ENCODE measurements at regions not wholly inside any gene's neighbourhood (a gene's known extent, or its start where the extent isn't known, plus 50 kb on each side); places are given as distances from the start of the nearest gene placed in this dataset.
"Not testable (repeated sequence)": the region's sequence is repeated elsewhere in the genome, so short reads cannot be mapped to it uniquely, and the experiment has no call there.

DNA sequence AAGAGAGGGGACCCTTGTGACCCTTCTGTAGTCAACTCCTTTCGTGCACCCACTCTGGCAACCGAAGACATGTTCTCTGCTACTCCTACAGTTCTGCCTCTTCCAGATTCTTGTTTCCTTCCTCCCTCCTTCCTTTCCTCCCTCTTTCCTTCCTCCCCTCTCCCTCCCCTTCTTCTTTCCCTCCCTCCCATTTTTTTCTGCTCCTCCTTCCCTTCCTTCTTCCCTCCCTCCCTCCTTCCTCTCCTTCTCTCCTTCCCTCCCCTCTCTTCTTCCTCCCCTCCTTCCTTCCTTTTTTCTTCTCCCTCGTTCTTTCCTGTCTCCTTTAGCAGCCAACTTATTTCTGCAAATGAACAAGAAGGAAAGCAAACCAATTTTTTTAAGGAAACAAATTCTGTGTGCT lies 111.5 kb downstream of the NPTX2 start:
- DNase-seq (ENCODE audit: low read depth): no peak

DNA sequence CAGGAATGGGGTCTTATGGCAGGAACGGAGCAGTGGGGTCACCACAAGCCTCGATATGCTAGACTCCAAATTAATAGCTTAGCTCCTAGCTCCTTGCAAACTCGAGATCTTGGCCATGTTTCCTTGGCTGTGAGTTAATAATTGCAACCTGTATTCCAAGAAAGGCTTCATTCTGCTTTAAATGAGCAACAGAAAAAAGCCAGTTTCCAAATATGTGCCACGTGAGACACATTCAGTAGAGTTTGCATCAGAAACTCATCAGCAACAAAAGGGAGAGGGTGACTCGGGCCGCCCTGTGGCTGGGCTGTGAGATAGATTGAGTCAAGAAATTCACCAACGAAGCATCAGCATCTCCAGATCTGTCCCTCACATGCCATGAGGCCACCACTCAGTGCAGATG lies 112.0 kb downstream of the NPTX2 start:
- DNase-seq (ENCODE audit: low read depth): no peak

- DNase-seq (ENCODE audit: low read depth): no peak
These were observed 113.2 kb downstream of the NPTX2 start for GRCh38 chr7:98730326-98730725.

GRCh38 chr7:98731651-98732050 lies 114.6 kb downstream of the NPTX2 start:
- no peak for DNase-seq (ENCODE audit: low read depth)

DNA sequence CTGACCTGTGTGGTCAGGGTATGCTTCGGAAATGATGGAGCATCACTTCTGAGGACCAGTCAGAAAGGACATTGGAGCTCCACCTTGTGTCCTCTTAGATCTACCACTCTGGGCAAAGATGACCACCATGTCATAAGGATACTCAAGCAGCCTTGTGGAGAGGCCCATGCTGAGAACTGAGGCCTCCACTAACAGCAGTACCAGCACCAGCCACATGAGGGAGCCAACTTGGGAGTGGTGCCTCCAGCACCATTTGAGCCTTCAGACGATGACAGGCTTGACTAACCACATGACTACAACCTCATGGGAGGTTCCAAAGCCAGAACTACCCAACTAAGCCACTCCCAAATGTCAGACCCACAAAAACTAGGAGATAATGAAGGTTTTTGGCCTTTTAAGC lies 116.0 kb downstream of the NPTX2 start:
- peak; percentile 56 for DNase-seq (ENCODE audit: low read depth)

- DNase-seq (ENCODE audit: low read depth): no peak
These were observed 118.7 kb downstream of the NPTX2 start for GRCh38 chr7:98735801-98736200.

- not testable (repeated sequence) for DNase-seq (ENCODE audit: low read depth)
These were observed 119.4 kb downstream of the NPTX2 start for GRCh38 chr7:98736461-98736860.

- no peak for DNase-seq (ENCODE audit: low read depth)
These were observed 120.1 kb downstream of the NPTX2 start for GRCh38 chr7:98737176-98737575.

DNA sequence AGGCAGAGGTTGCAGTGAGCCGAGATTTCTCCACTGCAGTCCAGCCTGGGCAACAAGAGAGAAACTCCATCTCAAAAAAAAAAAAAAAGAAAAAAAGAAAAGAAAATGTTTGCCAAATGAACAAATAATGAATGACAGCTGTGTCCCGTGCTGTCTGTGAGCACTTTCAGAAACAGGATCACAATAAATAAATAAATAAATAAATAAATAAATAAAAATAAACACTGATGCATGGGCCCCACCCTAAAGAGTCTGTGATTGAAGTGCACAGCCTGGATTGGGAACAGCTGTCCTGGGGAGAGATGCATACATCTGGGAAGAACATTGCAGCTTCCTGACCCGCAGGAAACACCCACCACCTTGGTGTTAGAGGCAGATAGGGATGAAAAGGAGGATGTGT lies 123.6 kb downstream of the NPTX2 start:
- DNase-seq (ENCODE audit: low read depth): no peak

DNA sequence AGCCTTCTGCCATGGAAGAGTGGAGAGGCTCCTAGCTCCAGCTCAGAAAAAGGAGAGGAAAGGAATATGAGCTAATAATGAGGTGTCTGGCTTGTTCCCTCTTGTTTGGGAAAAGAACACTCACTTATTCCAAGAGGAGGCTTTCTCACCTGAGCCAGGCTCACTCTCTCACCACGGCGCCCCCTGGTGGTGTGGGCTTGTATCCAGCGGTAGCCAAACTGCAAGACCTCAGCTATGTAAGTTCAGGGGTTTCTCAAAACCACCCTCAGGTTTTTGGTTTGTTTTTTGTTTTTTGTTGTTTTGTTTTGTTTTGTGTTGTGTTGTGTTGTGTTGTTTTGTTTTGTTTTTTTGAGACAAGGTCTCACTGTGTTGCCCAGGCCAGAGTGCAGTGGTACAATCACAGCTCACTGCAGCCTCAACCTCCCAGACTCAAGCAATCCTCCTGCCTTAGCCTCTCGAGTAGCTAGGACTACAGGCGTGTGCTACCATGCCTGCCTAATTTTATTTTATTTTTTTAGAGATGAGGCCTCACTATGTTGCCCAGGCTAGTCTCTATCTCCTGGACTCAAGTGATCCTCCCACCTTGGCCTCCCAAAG lies 124.0 kb downstream of the TMEM130 start:
- DNase-seq (ENCODE audit: low read depth): peak; percentile 61

DNA sequence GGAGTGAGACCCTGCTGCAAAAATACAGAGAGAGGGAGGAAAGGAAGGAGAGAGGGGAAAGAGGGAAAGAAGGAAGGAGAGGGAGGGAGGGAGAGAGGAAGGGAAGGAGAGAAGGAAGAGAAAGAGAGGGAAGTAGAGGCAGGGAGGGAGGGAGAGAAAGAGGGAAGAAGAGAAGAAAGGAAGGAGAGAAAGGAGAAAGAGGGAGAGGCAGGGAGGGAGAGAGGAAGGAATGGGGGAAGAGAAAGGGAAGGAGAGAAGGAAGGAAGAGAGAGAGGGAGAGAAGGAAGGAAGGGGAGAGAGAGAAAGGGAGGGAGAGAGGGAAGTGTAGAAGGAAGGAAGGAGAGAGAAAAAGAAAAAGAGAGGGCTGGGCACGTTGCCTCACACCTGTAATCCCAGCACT lies 121.7 kb downstream of the TMEM130 start:
- DNase-seq (ENCODE audit: low read depth): no peak

- DNase-seq (ENCODE audit: low read depth): no peak
These were observed 116.6 kb downstream of the TMEM130 start for GRCh38 chr7:98753176-98753575.

DNA sequence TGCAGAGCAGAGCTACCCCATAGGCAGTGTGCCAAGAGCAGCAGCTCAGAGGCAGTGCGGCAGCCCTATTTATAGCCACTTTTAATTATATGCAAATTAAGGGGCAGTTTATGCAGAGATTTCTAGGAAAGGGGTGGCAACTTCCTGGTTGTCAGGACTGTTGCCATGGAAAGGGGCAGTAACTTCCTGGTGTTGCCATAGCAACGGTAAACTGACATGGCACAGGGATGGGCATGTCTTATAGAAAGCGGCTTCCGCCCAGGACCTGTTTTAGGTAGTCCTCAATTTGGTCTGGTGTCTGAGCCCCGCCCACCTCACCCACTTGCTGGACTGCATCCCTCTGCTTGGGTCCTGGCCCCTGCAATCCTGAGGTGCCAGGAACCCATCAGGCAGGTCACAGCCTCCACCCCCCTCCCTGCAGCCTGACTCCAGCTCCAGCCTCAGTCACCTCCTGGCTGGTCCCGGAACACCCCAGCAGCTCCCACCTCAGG lies 115.8 kb downstream of the TMEM130 start:
- DNase-seq (ENCODE audit: low read depth): peak; percentile 60

- no peak for DNase-seq (ENCODE audit: low read depth)
These were observed 114.5 kb downstream of the TMEM130 start for GRCh38 chr7:98755138-98755898.

DNA sequence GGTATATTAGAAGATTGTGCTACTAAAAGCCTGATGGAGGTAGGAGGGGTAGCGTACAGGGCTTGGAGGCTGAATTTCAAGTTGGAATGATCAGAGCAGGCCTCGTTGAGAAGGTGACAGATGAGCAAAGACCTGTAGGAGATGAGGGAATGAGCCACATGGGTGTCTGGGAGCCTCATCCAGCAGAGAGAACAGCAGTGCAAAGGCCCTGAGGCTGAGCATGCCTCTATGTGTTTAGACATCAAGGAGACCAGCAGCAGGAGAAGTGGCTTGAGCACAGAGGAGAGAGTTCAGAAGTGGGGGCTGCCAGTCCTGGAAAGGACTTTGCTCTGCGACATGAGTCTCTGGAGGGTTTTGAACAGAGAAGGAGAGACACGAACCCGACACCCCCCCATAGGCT lies 111.7 kb downstream of the TMEM130 start:
- DNase-seq (ENCODE audit: low read depth): no peak

GRCh38 chr7:98760201-98760651 lies 109.6 kb downstream of the TMEM130 start:
- peak; percentile 42 for DNase-seq (ENCODE audit: low read depth)

- no peak for DNase-seq (ENCODE audit: low read depth)
These were observed 108.6 kb downstream of the TMEM130 start for GRCh38 chr7:98761225-98761624.

- DNase-seq (ENCODE audit: low read depth): no peak
These were observed 107.2 kb downstream of the TMEM130 start for GRCh38 chr7:98762620-98763019.

GRCh38 chr7:98763441-98763840 lies 106.4 kb downstream of the TMEM130 start:
- DNase-seq (ENCODE audit: low read depth): no peak

- DNase-seq (ENCODE audit: low read depth): no peak
These were observed 104.9 kb downstream of the TMEM130 start for GRCh38 chr7:98764946-98765345.

DNA sequence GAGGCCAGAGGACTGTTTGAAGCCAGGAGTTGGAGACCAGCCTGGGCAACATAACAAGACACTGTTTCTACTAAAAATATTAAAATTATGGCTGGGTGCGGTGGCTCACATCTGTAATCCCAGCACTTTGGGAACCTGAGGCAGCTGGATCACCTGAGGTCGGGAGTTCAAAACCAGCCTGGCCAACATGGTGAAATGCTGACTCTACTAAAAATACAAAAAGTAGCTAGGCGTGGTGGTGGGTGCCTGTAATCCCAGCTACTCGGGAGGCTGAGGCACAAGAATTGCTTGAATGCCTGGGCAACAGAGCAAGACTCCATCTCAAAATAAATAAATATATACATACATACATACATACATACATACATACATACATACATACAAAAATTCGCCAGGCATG lies 99.7 kb downstream of the TMEM130 start:
- not testable (repeated sequence) for DNase-seq (ENCODE audit: low read depth)

DNA sequence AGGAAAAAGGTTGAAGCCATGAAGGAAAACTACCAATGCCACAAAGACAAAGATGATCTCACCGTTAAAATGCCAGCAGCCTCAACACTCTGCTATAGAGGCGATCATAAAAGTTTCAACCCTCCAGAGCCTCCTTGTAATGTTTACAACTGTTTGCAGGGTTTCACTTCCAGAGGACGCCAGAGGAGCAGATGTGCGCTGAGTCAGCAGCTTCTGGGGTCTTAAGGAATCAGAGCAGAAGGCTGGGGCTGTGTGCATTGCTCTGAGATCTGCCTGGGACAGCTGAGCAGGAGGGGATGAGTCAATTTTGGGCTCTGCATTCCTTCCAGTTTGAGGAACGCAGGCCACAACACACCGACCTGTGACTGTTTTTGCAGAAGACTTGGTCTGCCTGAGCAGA lies 98.3 kb downstream of the TMEM130 start:
- peak; percentile 54 for DNase-seq (ENCODE audit: low read depth)

DNA sequence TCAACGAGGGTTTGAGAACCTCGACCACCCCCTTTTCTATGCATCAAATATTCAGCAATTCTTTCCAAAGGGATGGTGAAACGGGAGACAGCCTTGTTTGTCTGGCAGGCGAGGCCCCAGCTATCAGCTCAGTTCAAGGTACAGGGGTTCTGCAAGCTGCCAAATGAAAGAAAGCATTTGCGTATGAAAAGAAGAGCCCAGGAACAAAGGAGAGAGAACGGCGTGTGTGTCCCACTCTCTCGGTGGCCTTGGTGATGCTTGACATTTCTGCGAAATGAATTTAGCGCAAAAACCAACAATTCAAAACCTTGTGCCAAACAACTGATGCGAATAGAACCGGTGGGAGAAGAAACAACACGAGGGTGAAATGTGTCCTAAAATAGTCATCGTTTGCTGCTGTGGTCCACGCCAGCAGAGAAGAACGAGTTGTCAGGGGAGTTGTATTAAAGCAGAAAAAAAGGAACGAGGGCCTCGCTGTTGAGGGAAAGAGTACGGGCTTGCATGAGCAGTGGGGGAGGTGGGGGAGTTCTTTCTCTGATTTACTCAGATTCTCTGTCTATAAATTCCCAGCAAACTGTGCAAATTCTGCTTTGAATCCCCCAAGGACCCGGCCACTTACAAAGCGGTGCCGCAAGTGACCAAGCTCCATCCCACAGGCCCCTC lies 97.7 kb downstream of the TMEM130 start:
- DNase-seq (ENCODE audit: low read depth): no peak

Measured in M059J (cell line).